ENCODE measurements at regions not wholly inside any gene's neighbourhood (a gene's known extent, or its start where the extent isn't known, plus 50 kb on each side); places are given as distances from the start of the nearest gene placed in this dataset.

DNA sequence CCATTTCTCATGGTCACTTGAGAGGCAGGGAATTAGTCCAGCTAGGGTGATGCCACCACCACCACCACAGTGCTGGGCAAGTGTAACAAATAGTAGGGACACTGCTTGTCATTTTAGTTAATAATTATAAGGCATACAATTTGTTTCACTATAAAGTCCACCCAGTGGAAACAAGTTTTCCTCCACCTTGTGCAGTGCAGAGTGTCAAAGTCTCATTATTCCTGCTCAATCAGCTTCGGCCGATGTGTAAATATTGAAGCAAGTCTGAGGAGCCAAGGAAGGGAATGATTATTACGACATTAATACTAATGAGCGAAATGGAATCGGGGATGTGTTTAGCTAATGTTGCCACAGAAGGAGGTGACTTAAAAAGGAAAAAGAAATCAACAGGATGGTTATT, 340.4 kb downstream of the NKX6-1 start:
- intact Hi-C loops (cut with DNase I), result no loop called here
- 91 to 93% (median 93%) methylated on average over 5 of the region's 5 CpGs for WGBS, 3 donors
- ATAC-seq, result no peak
- Histone ChIP-seq H3K9me3 (no peaks in the 10 kb centered on the region), H3K36me3 (ENCODE audit: insufficient read depth in 1 of 2, low read depth in 1 of 2) (no peaks in the 10 kb centered on the region), H3K4me3 (no peak overlapping the region), H3K27ac (no peak overlapping the region), H3K27me3 (ENCODE audit: insufficient read depth in 3 of 3, low read length in 2 of 3) (no peaks in the 10 kb centered on the region), H3K4me1 (no peaks in the 10 kb centered on the region)
- DNase-seq, result no peak
- no peak for TF ChIP-seq CTCF (IDR thresholded peaks at IDR 0.05)

GRCh38 chr4:84151574-84151973, 347.5 kb downstream of the NKX6-1 start:
- H3K27ac ChIP-seq, result no peak overlapping the region
- ATAC-seq (no peak), DNase-seq (no peak)
- no peak overlapping the region for H3K4me3 ChIP-seq
- H3K9me3 ChIP-seq, result no peaks in the 10 kb centered on the region
- no peaks in the 10 kb centered on the region for H3K27me3 ChIP-seq (ENCODE audit: insufficient read depth in 3 of 3, low read length in 2 of 3)
- no peak for TF ChIP-seq CTCF (IDR thresholded peaks at IDR 0.05)
- no peaks in the 10 kb centered on the region for H3K36me3 ChIP-seq (ENCODE audit: insufficient read depth in 1 of 2, low read depth in 1 of 2)
- WGBS, 3 donors, result 45 to 77% (median 59%) methylated on average over 2 of the region's 2 CpGs
- no peaks in the 10 kb centered on the region for H3K4me1 ChIP-seq
- intact Hi-C loops (cut with DNase I), result no loop called here

DNA sequence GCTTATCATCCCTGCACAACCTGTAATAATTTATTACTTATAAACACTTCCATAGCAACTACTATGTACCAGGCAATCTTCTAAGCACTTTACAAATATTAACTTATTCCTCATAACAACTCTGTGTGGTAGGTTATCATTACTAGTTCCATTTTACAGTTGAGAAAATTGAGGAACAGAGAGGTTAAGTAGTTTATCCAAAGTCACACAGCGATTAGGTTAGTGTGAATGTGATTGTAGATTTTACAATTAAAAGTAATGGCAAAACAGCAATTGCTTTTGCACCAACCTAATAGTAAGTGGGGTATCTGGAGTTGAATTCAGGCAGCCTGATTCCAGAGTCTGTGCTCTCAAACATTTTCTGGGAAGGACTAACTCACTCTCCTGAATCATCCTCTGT, 348.9 kb downstream of the NKX6-1 start:
- TF ChIP-seq CTCF (IDR thresholded peaks at IDR 0.05), result no peak
- Histone ChIP-seq H3K4me3 (no peak overlapping the region), H3K27ac (no peak overlapping the region), H3K36me3 (ENCODE audit: insufficient read depth in 1 of 2, low read depth in 1 of 2) (no peaks in the 10 kb centered on the region), H3K9me3 (no peaks in the 10 kb centered on the region), H3K27me3 (ENCODE audit: insufficient read depth in 3 of 3, low read length in 2 of 3) (no peaks in the 10 kb centered on the region), H3K4me1 (no peaks in the 10 kb centered on the region)
- no peak for ATAC-seq
- WGBS, 3 donors, result 93 to 100% (median 96%) methylated on average over 1 of the region's 1 CpG
- DNase-seq, result no peak
- intact Hi-C loops (cut with DNase I), result no loop called here

DNA sequence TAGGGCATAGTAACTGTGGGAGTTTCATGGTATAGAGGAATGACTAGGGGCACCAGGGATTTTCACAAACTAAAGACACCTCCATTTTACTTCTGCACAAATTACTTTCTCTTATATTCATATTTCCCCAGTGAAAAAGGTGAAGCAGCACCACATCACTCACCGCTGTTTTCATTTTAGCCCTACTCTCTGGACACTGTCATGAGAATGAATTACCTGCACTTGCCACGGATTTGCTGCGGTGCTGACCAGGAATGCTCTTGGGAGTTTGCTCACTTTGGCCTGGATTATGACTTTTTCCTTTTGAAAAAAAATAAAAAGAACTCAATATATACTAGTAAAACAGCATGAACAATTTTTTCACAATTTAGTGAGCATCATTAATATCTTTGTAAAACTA, 351.3 kb downstream of the NKX6-1 start:
- no peaks in the 10 kb centered on the region for H3K36me3 ChIP-seq (ENCODE audit: insufficient read depth in 1 of 2, low read depth in 1 of 2)
- no peaks in the 10 kb centered on the region for H3K9me3 ChIP-seq
- H3K27me3 ChIP-seq (ENCODE audit: insufficient read depth in 3 of 3, low read length in 2 of 3), result no peaks in the 10 kb centered on the region
- intact Hi-C loops (cut with DNase I), result no loop called here
- no peaks in the 10 kb centered on the region for H3K4me1 ChIP-seq
- no peak overlapping the region for H3K27ac ChIP-seq
- DNase-seq (no peak), ATAC-seq (no peak)
- WGBS, 3 donors, result 69 to 74% (median 70%) methylated on average over 3 of the region's 3 CpGs
- TF ChIP-seq CTCF (IDR thresholded peaks at IDR 0.05), result no peak
- no peak overlapping the region for H3K4me3 ChIP-seq

GRCh38 chr4:84146300-84146959, 352.7 kb downstream of the NKX6-1 start:
- WGBS, 3 donors, result 31 to 45% (median 41%) methylated on average over 3 of the region's 3 CpGs

More at GRCh38 chr4:84146300-84146959, 352.7 kb downstream of the NKX6-1 start:
- DNase-seq (no peak), ATAC-seq (no peak)
- Histone ChIP-seq H3K9me3 (no peaks in the 10 kb centered on the region), H3K4me3 (no peak overlapping the region), H3K27me3 (ENCODE audit: insufficient read depth in 3 of 3, low read length in 2 of 3) (no peaks in the 10 kb centered on the region), H3K27ac (no peak overlapping the region), H3K36me3 (ENCODE audit: insufficient read depth in 1 of 2, low read depth in 1 of 2) (no peaks in the 10 kb centered on the region), H3K4me1 (no peaks in the 10 kb centered on the region)
- no peak for TF ChIP-seq CTCF (IDR thresholded peaks at IDR 0.05)
- intact Hi-C loops (cut with DNase I), result no loop called here

Measured in psoas muscle (tissue), 7 donors.